Suprapubic skin (tissue), 3 donors: ENCODE measurements at regions not wholly inside any gene's neighbourhood (a gene's known extent, or its start where the extent isn't known, plus 50 kb on each side); places are given as distances from the start of the nearest gene placed in this dataset.

Source experiments
- POLR2AphosphoS5 ChIP-seq, 3 donors: sonication (generic); formaldehyde crosslinking; IDR thresholded peaks; one replicate each; pipeline ENCODE4 v1.6.1; 2017; ENCODE audit warnings: antibody characterized with exemption in 3 of 3
- TF ChIP-seq, protein P1 (sequence below), 2 donors: fragments of 200-600 bp in 1 of 2; fragments of 450-650 bp in 1 of 2; sonication (generic) in 1 of 2; IDR thresholded peaks; one replicate each; pipeline ENCODE4 v1.5.1; 2016 to 2019; ENCODE audit warnings: antibody characterized with exemption in 2 of 2, mild to moderate bottlenecking in 1 of 2, moderate library complexity in 1 of 2

DNA sequence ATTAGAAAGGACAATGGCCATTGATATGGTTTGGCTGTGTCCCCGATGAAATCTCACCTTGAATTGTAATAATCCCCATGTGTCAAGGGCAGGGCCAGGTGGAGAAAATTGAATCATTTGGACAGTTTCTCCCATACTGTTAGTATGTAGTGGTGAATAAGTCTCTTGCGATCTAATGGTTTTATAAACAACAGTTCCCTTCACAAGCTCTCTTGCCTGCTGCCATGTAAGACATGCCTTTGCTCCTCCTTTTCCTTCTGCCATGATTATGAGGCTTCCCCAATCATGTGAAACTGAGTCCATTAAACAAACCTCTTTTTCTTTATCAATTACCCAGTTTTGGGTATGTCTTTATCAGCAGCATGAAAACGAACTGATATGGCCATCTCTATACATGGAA, 302.7 kb downstream of the SFMBT2 start:
- TF ChIP-seq, protein P1, sequence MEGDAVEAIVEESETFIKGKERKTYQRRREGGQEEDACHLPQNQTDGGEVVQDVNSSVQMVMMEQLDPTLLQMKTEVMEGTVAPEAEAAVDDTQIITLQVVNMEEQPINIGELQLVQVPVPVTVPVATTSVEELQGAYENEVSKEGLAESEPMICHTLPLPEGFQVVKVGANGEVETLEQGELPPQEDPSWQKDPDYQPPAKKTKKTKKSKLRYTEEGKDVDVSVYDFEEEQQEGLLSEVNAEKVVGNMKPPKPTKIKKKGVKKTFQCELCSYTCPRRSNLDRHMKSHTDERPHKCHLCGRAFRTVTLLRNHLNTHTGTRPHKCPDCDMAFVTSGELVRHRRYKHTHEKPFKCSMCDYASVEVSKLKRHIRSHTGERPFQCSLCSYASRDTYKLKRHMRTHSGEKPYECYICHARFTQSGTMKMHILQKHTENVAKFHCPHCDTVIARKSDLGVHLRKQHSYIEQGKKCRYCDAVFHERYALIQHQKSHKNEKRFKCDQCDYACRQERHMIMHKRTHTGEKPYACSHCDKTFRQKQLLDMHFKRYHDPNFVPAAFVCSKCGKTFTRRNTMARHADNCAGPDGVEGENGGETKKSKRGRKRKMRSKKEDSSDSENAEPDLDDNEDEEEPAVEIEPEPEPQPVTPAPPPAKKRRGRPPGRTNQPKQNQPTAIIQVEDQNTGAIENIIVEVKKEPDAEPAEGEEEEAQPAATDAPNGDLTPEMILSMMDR (IDR thresholded peaks at IDR 0.05), result no peak
- TF ChIP-seq POLR2AphosphoS5 (IDR thresholded peaks at IDR 0.05), result no peak
